ENCODE measurements at regions not wholly inside any gene's neighbourhood (a gene's known extent, or its start where the extent isn't known, plus 50 kb on each side); places are given as distances from the start of the nearest gene placed in this dataset.

- H3K27ac ChIP-seq (ENCODE audit: low read depth in 1 of 2, low read length in 2 of 2) = no peak overlapping the region
- H3K27me3 ChIP-seq (ENCODE audit: control insufficient read depth in 4 of 4, insufficient read depth in 4 of 4, low read length in 3 of 4) = no peaks in the 10 kb centered on the region
- no peak for DNase-seq (ENCODE audit: low spot score)
- no peak overlapping the region for H3K4me3 ChIP-seq (ENCODE audit: low read depth in 1 of 3, low read length in 3 of 3)
- no peaks in the 10 kb centered on the region for H3K36me3 ChIP-seq (ENCODE audit: control insufficient read depth in 4 of 4, insufficient read depth in 3 of 4, low read depth in 1 of 4, low read length in 3 of 4)
- peaks cover 0 to 11% (median 5%) of the 10 kb centered on the region in 4 donors for H3K9me3 ChIP-seq (ENCODE audit: control insufficient read depth in 4 of 4, low read length in 3 of 4)
- H3K4me1 ChIP-seq (ENCODE audit: control insufficient read depth in 4 of 4, insufficient read depth in 4 of 4, low read length in 3 of 4) = no peaks in the 10 kb centered on the region
- 13% methylated on average over 1 of the region's 1 CpG for WGBS
- no peak overlapping the region for H3K9ac ChIP-seq (ENCODE audit: low read depth in 1 of 2, low read length in 2 of 2)
- no peak for TF ChIP-seq YY1 (IDR thresholded peaks at IDR 0.05)
- no peak for TF ChIP-seq FOXA2 (IDR thresholded peaks at IDR 0.05)
- no peak for TF ChIP-seq ZBTB33 (IDR thresholded peaks at IDR 0.05)
- no peak for TF ChIP-seq FOXA1 (IDR thresholded peaks at IDR 0.05)
- TF ChIP-seq TAF1 (conservative IDR thresholded peaks at IDR 0.05) = no peak
- no peak for TF ChIP-seq HNF4A (conservative IDR thresholded peaks at IDR 0.05)
- TF ChIP-seq RAD21 (IDR thresholded peaks at IDR 0.05) = no peak
- TF ChIP-seq, protein P1, sequence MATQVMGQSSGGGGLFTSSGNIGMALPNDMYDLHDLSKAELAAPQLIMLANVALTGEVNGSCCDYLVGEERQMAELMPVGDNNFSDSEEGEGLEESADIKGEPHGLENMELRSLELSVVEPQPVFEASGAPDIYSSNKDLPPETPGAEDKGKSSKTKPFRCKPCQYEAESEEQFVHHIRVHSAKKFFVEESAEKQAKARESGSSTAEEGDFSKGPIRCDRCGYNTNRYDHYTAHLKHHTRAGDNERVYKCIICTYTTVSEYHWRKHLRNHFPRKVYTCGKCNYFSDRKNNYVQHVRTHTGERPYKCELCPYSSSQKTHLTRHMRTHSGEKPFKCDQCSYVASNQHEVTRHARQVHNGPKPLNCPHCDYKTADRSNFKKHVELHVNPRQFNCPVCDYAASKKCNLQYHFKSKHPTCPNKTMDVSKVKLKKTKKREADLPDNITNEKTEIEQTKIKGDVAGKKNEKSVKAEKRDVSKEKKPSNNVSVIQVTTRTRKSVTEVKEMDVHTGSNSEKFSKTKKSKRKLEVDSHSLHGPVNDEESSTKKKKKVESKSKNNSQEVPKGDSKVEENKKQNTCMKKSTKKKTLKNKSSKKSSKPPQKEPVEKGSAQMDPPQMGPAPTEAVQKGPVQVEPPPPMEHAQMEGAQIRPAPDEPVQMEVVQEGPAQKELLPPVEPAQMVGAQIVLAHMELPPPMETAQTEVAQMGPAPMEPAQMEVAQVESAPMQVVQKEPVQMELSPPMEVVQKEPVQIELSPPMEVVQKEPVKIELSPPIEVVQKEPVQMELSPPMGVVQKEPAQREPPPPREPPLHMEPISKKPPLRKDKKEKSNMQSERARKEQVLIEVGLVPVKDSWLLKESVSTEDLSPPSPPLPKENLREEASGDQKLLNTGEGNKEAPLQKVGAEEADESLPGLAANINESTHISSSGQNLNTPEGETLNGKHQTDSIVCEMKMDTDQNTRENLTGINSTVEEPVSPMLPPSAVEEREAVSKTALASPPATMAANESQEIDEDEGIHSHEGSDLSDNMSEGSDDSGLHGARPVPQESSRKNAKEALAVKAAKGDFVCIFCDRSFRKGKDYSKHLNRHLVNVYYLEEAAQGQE (IDR thresholded peaks at IDR 0.05) = no peak
- TF ChIP-seq NR2F2 (IDR thresholded peaks at IDR 0.05) = no peak
- TF ChIP-seq SP1 (IDR thresholded peaks at IDR 0.05) = no peak
- no peak for TF ChIP-seq ATF3 (IDR thresholded peaks at IDR 0.05)
- TF ChIP-seq, protein P2, sequence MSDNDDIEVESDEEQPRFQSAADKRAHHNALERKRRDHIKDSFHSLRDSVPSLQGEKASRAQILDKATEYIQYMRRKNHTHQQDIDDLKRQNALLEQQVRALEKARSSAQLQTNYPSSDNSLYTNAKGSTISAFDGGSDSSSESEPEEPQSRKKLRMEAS (IDR thresholded peaks at IDR 0.05) = no peak
- TF ChIP-seq, protein P3, sequence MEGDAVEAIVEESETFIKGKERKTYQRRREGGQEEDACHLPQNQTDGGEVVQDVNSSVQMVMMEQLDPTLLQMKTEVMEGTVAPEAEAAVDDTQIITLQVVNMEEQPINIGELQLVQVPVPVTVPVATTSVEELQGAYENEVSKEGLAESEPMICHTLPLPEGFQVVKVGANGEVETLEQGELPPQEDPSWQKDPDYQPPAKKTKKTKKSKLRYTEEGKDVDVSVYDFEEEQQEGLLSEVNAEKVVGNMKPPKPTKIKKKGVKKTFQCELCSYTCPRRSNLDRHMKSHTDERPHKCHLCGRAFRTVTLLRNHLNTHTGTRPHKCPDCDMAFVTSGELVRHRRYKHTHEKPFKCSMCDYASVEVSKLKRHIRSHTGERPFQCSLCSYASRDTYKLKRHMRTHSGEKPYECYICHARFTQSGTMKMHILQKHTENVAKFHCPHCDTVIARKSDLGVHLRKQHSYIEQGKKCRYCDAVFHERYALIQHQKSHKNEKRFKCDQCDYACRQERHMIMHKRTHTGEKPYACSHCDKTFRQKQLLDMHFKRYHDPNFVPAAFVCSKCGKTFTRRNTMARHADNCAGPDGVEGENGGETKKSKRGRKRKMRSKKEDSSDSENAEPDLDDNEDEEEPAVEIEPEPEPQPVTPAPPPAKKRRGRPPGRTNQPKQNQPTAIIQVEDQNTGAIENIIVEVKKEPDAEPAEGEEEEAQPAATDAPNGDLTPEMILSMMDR (IDR thresholded peaks at IDR 0.05; ENCODE audit: low read depth, low read length, missing input control) = no peak
- TF ChIP-seq HNF4G (IDR thresholded peaks at IDR 0.05) = no peak
- TF ChIP-seq EGR1 (IDR thresholded peaks at IDR 0.05; ENCODE audit: low read depth in 2 of 2) = no peak
- no peak for TF ChIP-seq JUND (IDR thresholded peaks at IDR 0.05)
- no peak for TF ChIP-seq RXRA (IDR thresholded peaks at IDR 0.05)
- no peak for TF ChIP-seq GABPA (IDR thresholded peaks at IDR 0.05 in 1 of 2, conservative IDR thresholded peaks at IDR 0.05 in 1 of 2)
These were observed 341.1 kb downstream of the MAT2B start for GRCh38 chr5:163846512-163846911.

All from liver (tissue), 8 donors.